GM21423 (cell line): ENCODE measurements at regions not wholly inside any gene's neighbourhood (a gene's known extent, or its start where the extent isn't known, plus 50 kb on each side); places are given as distances from the start of the nearest gene placed in this dataset.

Experiments used
- ATAC-seq: cut with Tn5 transposase; IDR thresholded peaks from one replicate; pipeline ENCODE4 v1.9.1; 2021; ENCODE audit warnings: mild to moderate bottlenecking, moderate library complexity; ENCODE audit not compliant: unreplicated experiment

- ATAC-seq = no peak
These were observed 643.7 kb upstream of the NR5A2 start for GRCh38 chr1:199383793-199384192.

DNA sequence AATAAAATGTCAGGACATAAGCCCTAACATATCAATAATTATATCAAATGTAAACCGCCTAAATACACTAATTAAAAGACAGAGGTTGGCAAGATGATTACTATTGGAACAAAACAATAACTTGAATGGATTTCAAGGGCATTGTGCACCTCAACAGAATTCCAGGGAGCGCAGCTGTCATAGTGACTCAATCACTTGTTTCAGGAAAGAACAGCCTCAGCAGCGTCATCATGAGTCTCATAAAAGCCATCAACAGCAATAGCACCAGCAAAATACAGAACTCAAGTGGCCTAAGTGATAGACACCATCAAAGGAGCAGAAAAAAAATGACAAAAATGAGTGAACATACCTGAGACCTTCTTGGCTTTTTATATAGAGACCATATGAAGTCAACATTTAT lies 632.7 kb upstream of the NR5A2 start:
- ATAC-seq = no peak

DNA sequence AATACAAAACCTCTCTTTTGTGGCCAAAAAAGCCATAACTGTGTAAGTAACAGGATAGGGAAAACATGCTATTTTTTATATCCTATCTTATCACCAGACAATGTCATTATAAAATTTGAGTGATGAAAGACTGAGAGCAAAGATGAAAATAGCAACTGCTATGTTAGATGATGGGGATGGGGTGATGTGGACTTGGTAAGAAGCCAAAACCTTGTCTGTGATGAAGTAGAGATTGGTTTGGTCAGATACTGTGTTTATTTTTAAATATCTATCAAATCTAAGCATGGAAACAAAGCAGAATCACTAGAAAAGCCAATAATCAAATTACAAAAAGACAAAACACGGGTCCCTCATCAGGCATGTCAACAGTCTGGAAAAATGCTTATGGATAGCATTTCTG lies 631.1 kb upstream of the NR5A2 start:
- no peak for ATAC-seq

- ATAC-seq = peak; percentile 79
These were observed 627.4 kb upstream of the NR5A2 start for GRCh38 chr1:199399996-199400724.

- no peak for ATAC-seq
These were observed 623.9 kb upstream of the NR5A2 start for GRCh38 chr1:199403531-199404116.

- no peak for ATAC-seq
These were observed 623.3 kb upstream of the NR5A2 start for GRCh38 chr1:199404191-199404590.

DNA sequence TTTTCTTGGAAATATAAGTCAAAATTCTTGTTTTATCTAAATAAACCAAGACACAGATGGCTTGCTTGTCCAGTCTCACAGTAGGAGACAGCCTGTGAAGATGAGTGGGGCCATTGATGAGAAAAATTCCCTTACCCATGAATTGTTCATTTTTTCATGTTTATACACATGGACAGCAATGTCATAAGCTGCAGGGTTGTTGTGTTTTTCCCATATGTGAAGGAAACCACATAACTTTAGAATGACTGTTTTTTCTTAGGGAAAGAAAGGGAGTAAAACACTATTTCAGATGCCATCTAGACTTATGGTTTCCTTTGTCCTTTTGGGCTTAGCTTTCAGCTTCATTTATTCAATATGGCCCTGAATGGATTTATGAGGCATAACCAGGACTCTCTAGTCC lies 622.5 kb upstream of the NR5A2 start:
- ATAC-seq = no peak

- no peak for ATAC-seq
These were observed 621.8 kb upstream of the NR5A2 start for GRCh38 chr1:199405634-199406196.

GRCh38 chr1:199410462-199410861 lies 617.0 kb upstream of the NR5A2 start:
- ATAC-seq = no peak

GRCh38 chr1:199411506-199411905 lies 616.0 kb upstream of the NR5A2 start:
- no peak for ATAC-seq

DNA sequence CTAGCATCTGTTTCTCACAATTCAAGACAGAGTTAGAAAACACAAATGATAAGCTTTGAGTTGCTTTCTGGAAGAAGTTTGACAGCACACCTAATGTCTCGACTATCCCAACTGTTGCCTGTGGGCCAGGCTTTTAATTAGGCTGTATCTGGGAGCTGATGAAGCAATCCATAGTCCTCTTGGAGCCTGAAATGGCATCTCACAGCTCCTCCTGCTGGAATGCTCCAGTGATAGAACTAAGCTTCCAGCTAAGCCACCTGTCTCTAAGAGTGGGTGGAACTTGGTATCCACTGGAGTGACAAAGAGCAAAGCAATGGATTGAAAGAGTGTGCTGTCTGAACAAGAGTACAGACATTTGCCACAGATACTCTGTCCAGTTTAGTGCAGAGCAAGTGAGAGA lies 605.3 kb upstream of the NR5A2 start:
- ATAC-seq = no peak

- no peak for ATAC-seq
These were observed 579.6 kb upstream of the NR5A2 start for GRCh38 chr1:199447906-199448305.

DNA sequence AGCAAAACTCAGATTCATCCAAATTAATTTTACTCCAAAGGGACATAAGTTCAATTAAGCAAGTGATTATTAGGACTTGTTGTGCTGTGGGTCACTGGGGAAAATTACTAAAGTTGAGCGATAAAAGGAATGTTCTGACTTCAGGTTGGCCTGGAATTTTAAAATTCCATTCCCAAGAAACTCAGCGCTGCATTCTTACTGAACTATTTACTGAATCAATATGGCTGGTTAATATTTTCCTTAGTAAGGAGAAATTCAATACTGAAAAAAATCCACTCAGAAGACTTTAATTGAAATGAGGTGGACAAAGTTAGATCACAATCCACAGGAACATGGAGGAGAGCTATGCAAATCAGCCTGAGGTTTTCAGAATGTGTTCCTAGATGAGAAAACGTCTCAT lies 578.9 kb upstream of the NR5A2 start:
- ATAC-seq = no peak

GRCh38 chr1:199449221-199449620 lies 578.3 kb upstream of the NR5A2 start:
- no peak for ATAC-seq

DNA sequence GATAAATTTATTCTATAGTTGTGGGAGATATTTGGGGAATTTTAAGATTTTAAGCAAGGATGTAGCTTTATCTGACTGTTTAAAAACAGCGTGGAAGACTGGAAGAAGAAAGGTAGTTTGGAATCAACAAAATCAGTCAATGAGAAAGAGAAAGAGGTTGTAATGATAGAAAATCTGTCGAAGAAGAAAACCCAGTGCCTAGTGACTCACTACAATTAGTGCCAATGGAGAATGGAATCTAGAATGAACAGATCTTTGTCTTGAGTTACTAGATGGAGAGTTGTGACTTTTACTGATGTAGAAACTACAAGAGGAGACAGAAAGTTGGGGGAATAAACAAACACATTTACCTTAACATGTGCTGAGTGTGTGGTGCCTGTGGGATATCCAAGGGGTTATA lies 577.8 kb upstream of the NR5A2 start:
- ATAC-seq = no peak

GRCh38 chr1:199452627-199453026 lies 574.9 kb upstream of the NR5A2 start:
- ATAC-seq = no peak

DNA sequence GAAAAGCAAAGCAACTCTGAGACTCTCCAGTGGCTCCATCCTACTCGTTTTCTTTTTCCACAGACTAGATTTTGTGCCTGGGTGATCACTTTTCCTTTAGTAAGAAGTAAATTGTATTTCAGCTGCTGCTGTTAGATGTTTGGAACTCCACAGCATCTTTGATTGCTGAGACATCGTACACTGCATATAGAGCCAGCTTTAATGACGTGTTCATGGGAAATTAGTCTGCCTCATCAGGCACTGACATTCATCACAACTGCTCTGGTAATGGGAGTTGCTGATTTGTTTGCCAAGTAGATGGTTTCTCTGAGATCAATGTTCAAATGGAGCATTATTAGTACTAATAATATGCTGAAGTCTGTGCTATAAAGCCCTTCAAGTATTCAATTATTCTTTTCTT lies 573.8 kb upstream of the NR5A2 start:
- ATAC-seq = no peak

DNA sequence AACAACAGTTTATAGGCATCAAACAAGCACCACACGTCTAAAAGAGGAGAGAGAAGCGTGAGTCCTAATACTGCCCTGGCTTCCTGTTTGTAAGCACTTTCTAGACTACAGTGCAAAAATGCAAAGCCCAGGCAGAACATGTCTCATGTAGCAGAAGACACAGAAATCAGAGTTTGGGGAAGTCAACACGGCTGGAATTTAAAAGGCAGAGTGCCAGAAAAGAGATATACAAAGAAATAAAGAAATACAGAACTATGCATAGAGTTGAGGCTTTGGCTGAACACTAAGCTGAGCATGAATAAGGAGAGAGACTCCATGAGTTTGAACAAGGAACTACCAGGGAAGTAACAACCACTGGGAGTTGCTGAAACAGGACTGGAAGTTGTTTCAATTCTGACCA lies 566.6 kb upstream of the NR5A2 start:
- ATAC-seq = no peak

DNA sequence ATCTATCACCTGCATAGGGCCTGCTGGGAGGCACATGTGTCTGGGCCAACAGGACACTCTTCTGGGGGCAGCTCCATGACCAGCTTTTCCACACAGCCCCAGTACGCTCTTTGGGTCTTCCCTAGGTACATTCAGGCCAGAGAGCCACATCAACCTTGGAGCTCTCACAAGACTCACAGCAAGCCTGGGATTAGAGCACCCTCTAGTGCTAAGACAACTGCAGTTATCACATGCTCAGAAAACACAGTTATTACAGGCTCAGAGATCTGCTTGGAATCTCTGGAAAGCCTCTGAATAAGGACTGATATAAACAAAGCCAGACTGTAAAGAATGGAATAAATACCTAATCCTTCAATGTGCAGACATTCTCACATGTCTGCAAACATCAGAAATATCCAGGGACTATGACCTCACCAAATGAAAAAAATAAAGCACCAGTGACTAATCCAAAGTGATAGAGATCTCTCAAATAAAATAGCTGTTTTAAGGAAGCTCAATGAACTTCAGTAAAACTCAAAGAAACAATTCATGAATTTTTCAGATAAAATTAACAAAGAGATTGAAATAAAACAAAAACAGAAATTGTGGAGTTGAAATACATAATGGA lies 563.9 kb upstream of the NR5A2 start:
- no peak for ATAC-seq

DNA sequence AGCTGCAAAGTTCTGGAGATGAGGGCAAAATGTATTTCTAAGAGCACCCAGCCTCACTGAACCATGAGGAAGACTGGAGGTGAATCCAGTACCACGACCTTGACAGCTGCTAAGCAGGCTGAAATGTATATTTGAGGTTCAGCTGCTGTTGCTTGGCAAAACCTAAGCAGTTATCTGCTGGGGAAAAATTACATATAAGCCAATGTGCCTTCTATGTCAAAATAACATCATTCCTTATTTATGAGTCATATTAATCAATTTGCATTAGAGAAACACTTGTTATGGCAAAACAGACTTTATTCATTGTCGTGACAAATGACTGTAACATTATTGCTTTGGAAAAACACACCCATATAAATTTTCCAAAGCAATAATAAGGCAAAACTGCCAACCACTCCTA lies 560.5 kb upstream of the NR5A2 start:
- no peak for ATAC-seq

- ATAC-seq = no peak
These were observed 555.5 kb upstream of the NR5A2 start for GRCh38 chr1:199472018-199472417.

DNA sequence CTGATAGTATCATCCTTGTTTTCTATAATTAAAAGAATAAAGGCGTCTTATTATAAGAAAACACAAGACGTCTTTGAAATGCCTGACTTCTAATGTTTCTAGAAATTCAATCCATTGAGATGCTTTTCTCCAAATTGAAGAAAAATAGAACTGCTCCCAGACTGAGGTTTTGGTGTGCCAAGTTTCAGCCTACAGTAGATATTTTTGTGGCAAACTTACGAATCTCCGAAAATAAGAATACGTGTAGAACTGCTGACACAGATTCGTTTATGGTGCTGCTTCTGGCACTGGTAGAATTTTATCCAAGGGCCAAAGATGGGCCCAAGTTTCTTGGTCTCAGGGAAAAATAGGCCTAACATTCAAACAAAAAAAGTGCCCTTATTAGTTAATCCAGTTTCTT lies 554.5 kb upstream of the NR5A2 start:
- ATAC-seq = no peak
